ENCODE measurements at regions not wholly inside any gene's neighbourhood (a gene's known extent, or its start where the extent isn't known, plus 50 kb on each side); places are given as distances from the start of the nearest gene placed in this dataset.

DNA sequence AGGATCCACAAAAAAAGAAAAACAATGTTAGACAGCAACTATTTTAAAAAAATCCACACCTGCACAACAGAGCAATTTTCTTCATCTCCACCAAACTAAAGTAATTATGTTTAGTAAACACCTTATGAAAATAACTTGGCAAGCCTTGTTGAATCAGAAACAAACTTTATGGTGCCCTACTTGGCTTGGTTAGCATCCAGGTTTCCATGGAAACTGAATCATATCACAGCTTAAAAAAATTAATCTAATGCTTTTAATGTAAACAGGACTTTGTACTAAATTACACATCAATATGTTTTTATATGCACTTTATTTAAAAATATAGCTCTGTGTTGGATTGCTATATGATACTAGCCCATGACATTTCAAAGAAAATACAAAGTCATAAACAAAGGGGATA is 1882.4 kb downstream of the SUCLG1 start:
- H3K27ac ChIP-seq = no peak overlapping the region
- no peak for TF ChIP-seq CTCF (conservative IDR thresholded peaks at IDR 0.05)

GRCh38 chr2:82539280-82539621 is 1919.8 kb downstream of the SUCLG1 start:
- no peak for TF ChIP-seq CTCF (conservative IDR thresholded peaks at IDR 0.05)
- no peak overlapping the region for H3K27ac ChIP-seq

DNA sequence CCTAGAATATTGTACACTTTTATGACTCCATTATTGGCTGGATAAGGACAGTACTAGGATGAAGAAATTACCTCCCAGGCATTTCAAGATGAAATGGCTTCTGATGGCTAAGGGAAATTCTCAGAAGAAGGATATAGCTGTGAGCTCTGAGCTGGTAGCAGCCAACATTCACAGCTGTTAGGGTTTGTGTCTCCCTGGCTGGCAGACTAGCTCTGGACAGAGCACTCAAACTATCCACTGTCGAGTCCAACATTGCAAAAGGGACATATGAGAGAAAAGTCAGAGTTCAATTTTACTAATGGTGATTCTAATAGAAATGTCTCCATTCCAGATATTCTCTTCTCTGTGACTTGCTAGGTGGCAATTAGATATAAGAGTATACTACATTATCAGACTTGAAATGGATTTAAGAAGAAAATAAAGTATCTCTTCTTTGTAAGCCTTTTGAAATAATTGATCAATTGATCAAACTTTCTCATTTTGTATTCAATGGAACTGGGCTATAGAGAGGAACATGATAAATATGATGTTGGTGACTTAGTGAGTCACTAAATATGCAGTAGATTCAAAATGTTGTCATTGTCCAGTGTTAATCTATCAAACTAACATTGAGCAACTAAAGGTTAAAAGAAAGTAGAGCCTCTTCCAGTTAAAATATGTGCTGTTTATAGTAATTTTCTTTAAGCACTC is 1920.3 kb downstream of the SUCLG1 start:
- no peak for TF ChIP-seq CTCF (conservative IDR thresholded peaks at IDR 0.05)
- no peak overlapping the region for H3K27ac ChIP-seq

DNA sequence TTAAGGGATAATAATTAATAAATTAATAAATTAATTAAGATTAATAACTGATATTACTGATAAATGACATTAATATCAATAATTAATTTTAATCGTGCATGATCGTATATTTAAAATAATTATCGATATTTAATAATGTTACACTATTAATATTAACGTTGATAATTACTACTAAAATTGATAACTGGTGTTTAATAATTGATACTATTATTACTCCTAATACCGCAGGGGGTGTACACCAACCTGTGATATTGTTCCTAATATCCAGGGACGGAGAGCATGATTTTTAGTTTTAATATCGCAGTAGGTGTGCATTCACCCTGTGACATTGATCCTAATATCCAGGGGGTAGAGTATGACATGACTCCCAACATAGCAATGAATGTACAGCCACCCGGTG is 1930.8 kb downstream of the SUCLG1 start:
- H3K27ac ChIP-seq = no peak overlapping the region
- no peak for TF ChIP-seq CTCF (conservative IDR thresholded peaks at IDR 0.05)

DNA sequence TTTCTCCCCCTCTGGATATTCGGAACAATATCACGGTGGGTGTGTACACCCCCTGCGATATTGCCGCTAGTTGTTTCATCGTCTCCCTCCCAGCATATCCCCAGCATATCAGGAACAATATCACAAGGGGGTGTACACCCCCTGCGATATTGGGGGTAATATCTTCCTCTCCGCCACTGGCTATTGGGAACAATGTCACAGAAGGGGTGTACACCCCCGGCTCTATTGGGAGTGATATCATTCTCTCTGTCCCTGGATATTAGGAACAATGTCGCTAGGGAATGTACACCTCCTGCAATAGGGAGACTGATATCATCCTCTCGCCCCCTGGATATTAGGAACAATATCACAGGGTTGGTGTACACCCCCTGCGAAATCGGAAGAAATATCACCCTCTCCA is 1932.0 kb downstream of the SUCLG1 start:
- no peak overlapping the region for H3K27ac ChIP-seq
- no peak for TF ChIP-seq CTCF (conservative IDR thresholded peaks at IDR 0.05)

DNA sequence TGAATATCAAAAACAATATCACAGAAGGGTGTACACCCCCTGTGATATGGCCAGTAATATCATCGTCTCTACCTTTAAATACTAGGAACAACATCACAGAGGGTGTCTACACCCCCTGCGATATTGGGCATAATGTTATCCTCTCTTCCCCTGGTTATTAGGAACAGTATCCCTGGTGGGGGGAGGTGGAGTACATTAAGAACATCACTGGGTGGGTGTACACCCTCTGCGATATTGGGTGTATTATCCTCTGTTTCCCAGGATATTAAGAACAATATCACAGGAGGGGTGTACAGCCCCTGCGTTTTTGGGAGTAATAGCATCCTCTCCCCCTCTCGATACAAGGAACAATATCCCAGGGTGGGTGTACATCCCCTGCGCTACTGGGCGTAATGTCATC is 1932.8 kb downstream of the SUCLG1 start:
- no peak overlapping the region for H3K27ac ChIP-seq
- TF ChIP-seq CTCF (conservative IDR thresholded peaks at IDR 0.05) = no peak

DNA sequence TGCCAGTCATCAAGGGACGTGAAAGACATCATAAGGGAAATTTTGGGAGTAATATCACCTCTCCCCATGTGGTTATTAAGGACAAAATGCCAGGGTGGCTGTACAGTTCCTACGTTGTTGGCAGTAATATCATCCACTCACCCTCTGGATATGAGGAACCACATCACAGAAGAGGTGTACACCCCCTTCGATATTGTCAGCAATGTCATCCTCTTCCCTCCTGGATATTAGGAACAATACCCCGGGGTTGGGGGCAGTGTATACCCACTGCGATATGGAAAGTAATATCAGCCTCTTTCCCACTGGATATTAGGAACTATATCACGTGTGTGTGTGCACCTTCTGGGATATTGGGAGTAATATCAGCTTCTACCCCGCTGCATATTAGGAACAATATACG is 1933.3 kb downstream of the SUCLG1 start:
- TF ChIP-seq CTCF (conservative IDR thresholded peaks at IDR 0.05) = no peak
- H3K27ac ChIP-seq = no peak overlapping the region

Data from VCaP (cell line).